ENCODE measurements at regions not wholly inside any gene's neighbourhood (a gene's known extent, or its start where the extent isn't known, plus 50 kb on each side); places are given as distances from the start of the nearest gene placed in this dataset.
A peak's percentile ranks its signal among the peaks of the same experiment; 100 is the strongest.

- Mint-ChIP-seq H3K36me3 (no peaks in the 10 kb centered on the region), H3K27me3 (ENCODE audit: low read depth in 3 of 3) (peaks cover 1 to 5% (median 3%) of the 10 kb centered on the region in 3 donors), H3K27ac (no peak overlapping the region), H3K4me1 (no peaks in the 10 kb centered on the region), H3K9me3 (no peaks in the 10 kb centered on the region), H3K4me3 (no peak overlapping the region)
- DNase-seq: no peak
Observed at GRCh38 chr10:78140066-78140630, 106.5 kb downstream of the RPS24 start.

GRCh38 chr10:78143576-78143975 lies 109.9 kb downstream of the RPS24 start:
- H3K27me3 Mint-ChIP-seq (ENCODE audit: low read depth in 3 of 3): peaks cover 2 to 5% (median 5%) of the 10 kb centered on the region in 3 donors
- H3K36me3 Mint-ChIP-seq: no peaks in the 10 kb centered on the region
- H3K4me1 Mint-ChIP-seq: no peaks in the 10 kb centered on the region
- no peak for DNase-seq
- H3K27ac Mint-ChIP-seq: no peak overlapping the region
- no peaks in the 10 kb centered on the region for H3K9me3 Mint-ChIP-seq
- H3K4me3 Mint-ChIP-seq: no peak overlapping the region

- H3K9me3 Mint-ChIP-seq: no peaks in the 10 kb centered on the region
- no peaks in the 10 kb centered on the region for H3K4me1 Mint-ChIP-seq
- no peak overlapping the region for H3K4me3 Mint-ChIP-seq
- no peak for DNase-seq
- no peaks in the 10 kb centered on the region for H3K36me3 Mint-ChIP-seq
- no peak overlapping the region for H3K27ac Mint-ChIP-seq
- peaks cover 4 to 5% (median 4%) of the 10 kb centered on the region in 3 donors for H3K27me3 Mint-ChIP-seq (ENCODE audit: low read depth in 3 of 3)
Observed at GRCh38 chr10:78146200-78146599, 112.5 kb downstream of the RPS24 start.

- DNase-seq: no peak
- H3K4me3 Mint-ChIP-seq: no peak overlapping the region
- no peaks in the 10 kb centered on the region for H3K9me3 Mint-ChIP-seq
- peaks cover 4 to 5% (median 4%) of the 10 kb centered on the region in 3 donors for H3K27me3 Mint-ChIP-seq (ENCODE audit: low read depth in 3 of 3)
- no peak overlapping the region for H3K27ac Mint-ChIP-seq
- no peaks in the 10 kb centered on the region for H3K4me1 Mint-ChIP-seq
- no peaks in the 10 kb centered on the region for H3K36me3 Mint-ChIP-seq
Observed at GRCh38 chr10:78147202-78147601, 113.5 kb downstream of the RPS24 start.

- Mint-ChIP-seq H3K27ac (peak overlapping the region in 1 of 6 donors; percentile 17), H3K36me3 (no peaks in the 10 kb centered on the region), H3K27me3 (ENCODE audit: low read depth in 3 of 3) (peaks cover 4 to 5% (median 4%) of the 10 kb centered on the region in 3 donors), H3K4me3 (no peak overlapping the region), H3K4me1 (no peaks in the 10 kb centered on the region), H3K9me3 (no peaks in the 10 kb centered on the region)
- DNase-seq: no peak
Observed at GRCh38 chr10:78148216-78148960, 114.7 kb downstream of the RPS24 start.

GRCh38 chr10:78148961-78149612 lies 115.4 kb downstream of the RPS24 start:
- Mint-ChIP-seq H3K4me1 (no peaks in the 10 kb centered on the region), H3K27me3 (ENCODE audit: low read depth in 3 of 3) (peaks cover 4 to 5% (median 4%) of the 10 kb centered on the region in 3 donors), H3K9me3 (no peaks in the 10 kb centered on the region), H3K36me3 (no peaks in the 10 kb centered on the region), H3K27ac (peak overlapping the region in 1 of 6 donors; percentile 17), H3K4me3 (no peak overlapping the region)
- DNase-seq: no peak

- no peak overlapping the region for H3K27ac Mint-ChIP-seq
- H3K4me1 Mint-ChIP-seq: peaks cover 5 to 9% of the 10 kb centered on the region in 2 donors
- H3K9me3 Mint-ChIP-seq: peaks cover 0 to 3% (median 0%) of the 10 kb centered on the region in 6 donors
- no peak overlapping the region for H3K4me3 Mint-ChIP-seq
- H3K36me3 Mint-ChIP-seq: no peaks in the 10 kb centered on the region
- peaks cover 1 to 4% (median 3%) of the 10 kb centered on the region in 3 donors for H3K27me3 Mint-ChIP-seq (ENCODE audit: low read depth in 3 of 3)
- no peak for DNase-seq
Observed at GRCh38 chr10:78150756-78151155, 117.1 kb downstream of the RPS24 start.

GRCh38 chr10:78155722-78156121 lies 122.1 kb downstream of the RPS24 start:
- Mint-ChIP-seq H3K36me3 (no peaks in the 10 kb centered on the region), H3K9me3 (peaks cover 0 to 3% (median 0%) of the 10 kb centered on the region in 6 donors), H3K27me3 (ENCODE audit: low read depth in 3 of 3) (peaks cover 2 to 6% (median 3%) of the 10 kb centered on the region in 3 donors), H3K27ac (no peak overlapping the region), H3K4me1 (peaks cover 8 to 20% of the 10 kb centered on the region in 2 donors), H3K4me3 (peak overlapping the region in 1 of 5 donors; percentile 22)
- peak; percentile 31 to 48 (median 43) for DNase-seq

- no peak overlapping the region for H3K4me3 Mint-ChIP-seq
- no peak for DNase-seq
- peaks cover 5 to 12% of the 10 kb centered on the region in 2 donors for H3K4me1 Mint-ChIP-seq
- peaks cover 0 to 6% (median 2%) of the 10 kb centered on the region in 6 donors for H3K9me3 Mint-ChIP-seq
- H3K36me3 Mint-ChIP-seq: peaks cover 0 to 4% (median 4%) of the 10 kb centered on the region in 3 donors
- no peak overlapping the region for H3K27ac Mint-ChIP-seq
- H3K27me3 Mint-ChIP-seq (ENCODE audit: low read depth in 3 of 3): peaks cover 4 to 11% (median 7%) of the 10 kb centered on the region in 3 donors
Observed at GRCh38 chr10:78160591-78160990, 126.9 kb downstream of the RPS24 start.

GRCh38 chr10:78162853-78163252 lies 129.2 kb downstream of the RPS24 start:
- peaks cover 0 to 6% (median under 1%) of the 10 kb centered on the region in 6 donors for H3K9me3 Mint-ChIP-seq
- H3K27me3 Mint-ChIP-seq (ENCODE audit: low read depth in 3 of 3): peaks cover 4 to 9% (median 7%) of the 10 kb centered on the region in 3 donors
- H3K27ac Mint-ChIP-seq: no peak overlapping the region
- no peak for DNase-seq
- no peak overlapping the region for H3K4me3 Mint-ChIP-seq
- H3K4me1 Mint-ChIP-seq: no peaks in the 10 kb centered on the region
- H3K36me3 Mint-ChIP-seq: peaks cover 0 to 4% (median 4%) of the 10 kb centered on the region in 3 donors

GRCh38 chr10:78164702-78165101 lies 131.0 kb downstream of the RPS24 start:
- Mint-ChIP-seq H3K27me3 (ENCODE audit: low read depth in 3 of 3) (peaks cover 4 to 9% (median 7%) of the 10 kb centered on the region in 3 donors), H3K4me1 (no peaks in the 10 kb centered on the region), H3K9me3 (peaks cover 0 to 6% (median under 1%) of the 10 kb centered on the region in 6 donors), H3K4me3 (no peak overlapping the region), H3K36me3 (peaks cover 0 to 4% (median 4%) of the 10 kb centered on the region in 3 donors), H3K27ac (no peak overlapping the region)
- no peak for DNase-seq

GRCh38 chr10:78165172-78165571 lies 131.5 kb downstream of the RPS24 start:
- no peak overlapping the region for H3K4me3 Mint-ChIP-seq
- peaks cover 0 to 4% (median 4%) of the 10 kb centered on the region in 3 donors for H3K36me3 Mint-ChIP-seq
- no peak overlapping the region for H3K27ac Mint-ChIP-seq
- H3K27me3 Mint-ChIP-seq (ENCODE audit: low read depth in 3 of 3): peaks cover 4 to 7% (median 5%) of the 10 kb centered on the region in 3 donors
- DNase-seq: no peak
- no peaks in the 10 kb centered on the region for H3K4me1 Mint-ChIP-seq
- H3K9me3 Mint-ChIP-seq: peaks cover 0 to 6% (median under 1%) of the 10 kb centered on the region in 6 donors

- H3K4me1 Mint-ChIP-seq: no peaks in the 10 kb centered on the region
- H3K27ac Mint-ChIP-seq: no peak overlapping the region
- H3K36me3 Mint-ChIP-seq: peaks cover 0 to 4% (median 4%) of the 10 kb centered on the region in 3 donors
- H3K9me3 Mint-ChIP-seq: peaks cover 0 to 6% (median under 1%) of the 10 kb centered on the region in 6 donors
- peaks cover 4 to 7% (median 5%) of the 10 kb centered on the region in 3 donors for H3K27me3 Mint-ChIP-seq (ENCODE audit: low read depth in 3 of 3)
- H3K4me3 Mint-ChIP-seq: no peak overlapping the region
- DNase-seq: no peak
Observed at GRCh38 chr10:78165617-78166016, 132.0 kb downstream of the RPS24 start.

GRCh38 chr10:78166261-78166660 lies 132.6 kb downstream of the RPS24 start:
- H3K4me1 Mint-ChIP-seq: no peaks in the 10 kb centered on the region
- H3K27me3 Mint-ChIP-seq (ENCODE audit: low read depth in 3 of 3): peaks cover 4 to 7% (median 5%) of the 10 kb centered on the region in 3 donors
- no peak for DNase-seq
- H3K27ac Mint-ChIP-seq: no peak overlapping the region
- H3K9me3 Mint-ChIP-seq: peaks cover 0 to 6% (median under 1%) of the 10 kb centered on the region in 6 donors
- H3K36me3 Mint-ChIP-seq: peaks cover 0 to 4% (median 4%) of the 10 kb centered on the region in 3 donors
- H3K4me3 Mint-ChIP-seq: no peak overlapping the region
